ENCODE measurements at regions not wholly inside any gene's neighbourhood (a gene's known extent, or its start where the extent isn't known, plus 50 kb on each side); places are given as distances from the start of the nearest gene placed in this dataset.

GRCh38 chr12:58443273-58443980 is 476.9 kb downstream of the LRIG3 start:
- DNase-seq (ENCODE audit: extremely low read depth, low read depth) = no peak
- TF ChIP-seq CTCF (IDR thresholded peaks at IDR 0.05; ENCODE audit: low read depth, low read length, missing control alignments) = peak; percentile 48
- no peak overlapping the region for H3K4me3 ChIP-seq (replicated peaks; ENCODE audit: low read depth, low read length)

GRCh38 chr12:58443981-58444371 is 476.3 kb downstream of the LRIG3 start:
- no peak for TF ChIP-seq CTCF (IDR thresholded peaks at IDR 0.05; ENCODE audit: low read depth, low read length, missing control alignments)
- no peak for DNase-seq (ENCODE audit: extremely low read depth, low read depth)
- no peak overlapping the region for H3K4me3 ChIP-seq (replicated peaks; ENCODE audit: low read depth, low read length)

GRCh38 chr12:58450868-58451482 is 469.3 kb downstream of the LRIG3 start:
- no peak for TF ChIP-seq CTCF (IDR thresholded peaks at IDR 0.05; ENCODE audit: low read depth, low read length, missing control alignments)
- H3K4me3 ChIP-seq (replicated peaks; ENCODE audit: low read depth, low read length) = no peak overlapping the region
- no peak for DNase-seq (ENCODE audit: extremely low read depth, low read depth)

- DNase-seq (ENCODE audit: extremely low read depth, low read depth) = no peak
- TF ChIP-seq CTCF (IDR thresholded peaks at IDR 0.05; ENCODE audit: low read depth, low read length, missing control alignments) = no peak
These were observed 467.8 kb downstream of the LRIG3 start for GRCh38 chr12:58452546-58452945.

GRCh38 chr12:58453306-58453705 is 467.0 kb downstream of the LRIG3 start:
- DNase-seq (ENCODE audit: extremely low read depth, low read depth) = no peak
- TF ChIP-seq CTCF (IDR thresholded peaks at IDR 0.05; ENCODE audit: low read depth, low read length, missing control alignments) = no peak

More at GRCh38 chr12:58452546-58452945, 467.8 kb downstream of the LRIG3 start:
- H3K4me3 ChIP-seq (replicated peaks; ENCODE audit: low read depth, low read length) = no peak overlapping the region

GRCh38 chr12:58455136-58455535 is 465.2 kb downstream of the LRIG3 start:
- H3K4me3 ChIP-seq (replicated peaks; ENCODE audit: low read depth, low read length) = no peak overlapping the region
- no peak for DNase-seq (ENCODE audit: extremely low read depth, low read depth)
- no peak for TF ChIP-seq CTCF (IDR thresholded peaks at IDR 0.05; ENCODE audit: low read depth, low read length, missing control alignments)

More at GRCh38 chr12:58453306-58453705, 467.0 kb downstream of the LRIG3 start:
- H3K4me3 ChIP-seq (replicated peaks; ENCODE audit: low read depth, low read length) = no peak overlapping the region

Data from HFF-Myc (cell line).